ENCODE measurements at regions not wholly inside any gene's neighbourhood (a gene's known extent, or its start where the extent isn't known, plus 50 kb on each side); places are given as distances from the start of the nearest gene placed in this dataset.
"Not testable (repeated sequence)": the region's sequence is repeated elsewhere in the genome, so short reads cannot be mapped to it uniquely, and the experiment has no call there.

- TF ChIP-seq CTCF (conservative IDR thresholded peaks at IDR 0.05; ENCODE audit: low read depth, low read length) = no peak
Measured at GRCh38 chr7:142571581-142571980, 177.7 kb upstream of the PRSS1 start.

GRCh38 chr7:142569851-142570250 is 179.4 kb upstream of the PRSS1 start:
- H3K4me3 ChIP-seq (ENCODE audit: low read depth, low read length) = no peak overlapping the region
- no peak for DNase-seq (ENCODE audit: low read depth)
- no peak for TF ChIP-seq CTCF (conservative IDR thresholded peaks at IDR 0.05; ENCODE audit: low read depth, low read length)

More at GRCh38 chr7:142571581-142571980, 177.7 kb upstream of the PRSS1 start:
- no peak for DNase-seq (ENCODE audit: low read depth)
- no peak overlapping the region for H3K4me3 ChIP-seq (ENCODE audit: low read depth, low read length)

DNA sequence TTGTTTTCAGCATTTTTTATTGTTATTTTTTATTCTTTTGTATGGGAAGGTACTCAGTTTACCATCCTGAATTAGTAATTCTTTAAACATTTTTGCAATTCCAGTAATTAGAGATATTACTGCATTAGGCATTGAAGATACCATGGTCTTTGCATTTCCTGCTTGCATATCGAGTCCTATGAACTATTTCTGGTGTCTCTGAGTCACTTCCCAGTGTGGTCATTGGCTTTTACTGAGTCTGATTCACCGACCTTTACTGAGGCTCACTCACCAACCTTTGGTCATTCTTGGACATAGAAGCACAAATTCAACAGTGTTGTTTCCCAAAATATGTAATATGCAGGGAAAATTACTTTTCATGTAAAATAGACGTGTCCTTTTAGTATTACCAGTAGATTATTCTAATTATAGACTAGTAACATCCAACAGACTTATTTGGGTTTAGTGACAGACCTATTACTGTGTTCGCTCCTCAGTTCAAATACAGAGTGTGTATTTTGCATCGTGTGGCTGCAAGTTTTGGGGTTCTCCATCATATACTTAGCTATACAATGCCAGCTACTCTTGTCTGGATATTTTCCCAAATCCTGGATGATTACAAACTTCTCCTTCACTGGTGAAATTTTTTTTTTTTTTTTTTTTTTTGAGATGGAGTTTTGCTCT is 180.7 kb upstream of the PRSS1 start:
- no peak for TF ChIP-seq CTCF (conservative IDR thresholded peaks at IDR 0.05; ENCODE audit: low read depth, low read length)
- no peak overlapping the region for H3K4me3 ChIP-seq (ENCODE audit: low read depth, low read length)
- DNase-seq (ENCODE audit: low read depth) = peak; percentile 56

GRCh38 chr7:142567201-142568075 is 181.8 kb upstream of the PRSS1 start:
- no peak for TF ChIP-seq CTCF (conservative IDR thresholded peaks at IDR 0.05; ENCODE audit: low read depth, low read length)
- H3K4me3 ChIP-seq (ENCODE audit: low read depth, low read length) = no peak overlapping the region
- DNase-seq (ENCODE audit: low read depth) = no peak

GRCh38 chr7:142566271-142566670 is 183.0 kb upstream of the PRSS1 start:
- DNase-seq (ENCODE audit: low read depth) = no peak
- no peak for TF ChIP-seq CTCF (conservative IDR thresholded peaks at IDR 0.05; ENCODE audit: low read depth, low read length)
- no peak overlapping the region for H3K4me3 ChIP-seq (ENCODE audit: low read depth, low read length)

GRCh38 chr7:142564125-142564524 is 185.1 kb upstream of the PRSS1 start:
- DNase-seq (ENCODE audit: low read depth); H3K4me3 ChIP-seq (ENCODE audit: low read depth, low read length): not testable (repeated sequence)

DNA sequence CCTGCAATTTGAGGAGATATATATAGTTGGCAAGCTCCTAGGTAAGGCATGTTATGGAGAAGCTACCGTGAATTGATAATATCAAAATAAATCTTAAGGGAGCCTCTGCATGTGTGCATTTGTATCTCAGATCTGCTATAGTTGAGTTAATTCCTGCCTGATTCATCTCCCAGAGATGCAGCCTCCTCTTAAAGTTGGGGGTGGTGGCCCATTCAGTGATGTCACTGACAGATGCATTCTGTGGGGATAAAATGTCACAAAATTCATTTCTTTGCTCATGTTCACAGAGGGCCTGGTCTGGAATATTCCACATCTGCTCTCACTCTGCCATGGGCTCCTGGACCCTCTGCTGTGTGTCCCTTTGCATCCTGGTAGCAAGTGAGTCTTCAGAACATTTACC is 185.8 kb upstream of the PRSS1 start:
- H3K4me3 ChIP-seq (ENCODE audit: low read depth, low read length) = no peak overlapping the region
- DNase-seq (ENCODE audit: low read depth) = no peak
- TF ChIP-seq CTCF (conservative IDR thresholded peaks at IDR 0.05; ENCODE audit: low read depth, low read length) = no peak
